Sigmoid colon (tissue), 6 donors: ENCODE measurements at regions not wholly inside any gene's neighbourhood (a gene's known extent, or its start where the extent isn't known, plus 50 kb on each side); places are given as distances from the start of the nearest gene placed in this dataset.

Experiments
- DNase-seq: peaks from one replicate; pipeline ENCODE4 v3.0.0-alpha.2; 2019
- H3K27ac ChIP-seq, 4 donors: fragments of 200-600 bp; sonication (generic); one replicate each; pipeline ENCODE4 v1.5.1; 2016 to 2019; ENCODE audit warnings: mild to moderate bottlenecking in 1 of 4
- H3K27me3 ChIP-seq, 3 donors: fragments of 200-600 bp; sonication (generic); one replicate each; pipeline ENCODE4 v1.5.1; 2019; ENCODE audit warnings: mild to moderate bottlenecking in 1 of 3
- H3K36me3 ChIP-seq, 4 donors: fragments of 200-600 bp; sonication (generic); one replicate each; pipeline ENCODE4 v1.5.1; 2016 to 2019
- H3K4me1 ChIP-seq, 4 donors: fragments of 200-600 bp; sonication (generic); one replicate each; pipeline ENCODE4 v1.5.1; 2017 to 2019
- H3K4me3 ChIP-seq, 4 donors: fragments of 200-600 bp; sonication (generic); one replicate each; pipeline ENCODE4 v1.5.1; 2017 to 2019; ENCODE audit warnings: mild to moderate bottlenecking in 2 of 4, moderate library complexity in 1 of 4
- H3K9me3 ChIP-seq, 4 donors: fragments of 200-600 bp in 3 of 4; sonication (generic) in 3 of 4; one replicate each; pipeline versions ENCODE4 v1.5.1 to v1.6.1; 2013 to 2019
- EP300 ChIP-seq, 4 donors: sonication (generic); formaldehyde crosslinking; IDR thresholded peaks; one replicate each; pipeline ENCODE4 v1.6.1; 2017; ENCODE audit warnings: antibody characterized with exemption in 4 of 4
- POLR2A ChIP-seq, 2 donors: fragments of 450-650 bp; IDR thresholded peaks; one replicate each; pipeline ENCODE4 v1.6.1; 2016; ENCODE audit warnings: antibody characterized with exemption in 2 of 2, mild to moderate bottlenecking in 2 of 2, moderate library complexity in 2 of 2
- POLR2AphosphoS5 ChIP-seq, 4 donors: sonication (generic); formaldehyde crosslinking; IDR thresholded peaks; one replicate each; pipeline ENCODE4 v1.6.1; 2017; ENCODE audit warnings: antibody characterized with exemption in 4 of 4
- WGBS, 2 donors: extraction: QIAGEN DNeasy Blood & Tissue Kit; methylation state at CpG; one replicate each; pipeline ENCODE4 v1.1.7; 2013; 5-methylcytosine and 5-hydroxymethylcytosine counted together
- intact Hi-C: fragments of 100-400 bp; cut with DNase I; formaldehyde crosslinking; loops from one replicate; pipeline ENCODE4 v1.15.1; 2023
- TF ChIP-seq, protein P1 (sequence below), 4 experiments: fragments of 450-650 bp in 3 of 4; fragments of 200-600 bp in 1 of 4; IDR thresholded peaks; one replicate each; pipeline ENCODE4 v1.5.1; 2016 to 2019; ENCODE audit warnings: antibody characterized with exemption in 4 of 4, mild to moderate bottlenecking in 3 of 4, moderate library complexity in 2 of 4
- donor health status: healthy with polysubstance abuse.
- donor health status: healthy.

DNA sequence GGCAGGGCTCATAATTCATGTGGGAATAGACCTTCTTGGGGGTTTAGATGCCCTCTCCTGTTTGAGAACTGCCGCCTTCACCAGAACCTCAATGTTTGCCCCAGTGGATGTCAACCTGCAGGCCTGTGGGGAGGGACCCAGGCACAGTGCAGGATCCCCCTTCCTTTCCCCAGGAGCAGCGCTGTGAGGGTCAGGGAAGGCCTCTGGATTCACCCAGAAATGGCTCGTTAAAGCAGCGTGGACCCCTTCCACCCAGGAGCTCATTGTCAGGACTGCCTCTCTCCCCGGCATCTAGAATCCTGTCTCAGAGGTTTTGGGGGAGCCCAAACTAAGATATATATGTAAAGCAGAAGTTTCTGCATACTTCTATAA is 188.3 kb downstream of the GADD45G start:
- Histone ChIP-seq H3K27ac (no peak overlapping the region), H3K27me3 (no peaks in the 10 kb centered on the region), H3K4me1 (no peaks in the 10 kb centered on the region), H3K36me3 (no peaks in the 10 kb centered on the region), H3K4me3 (no peak overlapping the region), H3K9me3 (no peaks in the 10 kb centered on the region)
- DNase-seq: peak; percentile 18
- WGBS, 2 donors: 75 to 94% methylated on average over 5 of the region's 5 CpGs
- intact Hi-C loops: no loop called here
- TF ChIP-seq, protein P1, sequence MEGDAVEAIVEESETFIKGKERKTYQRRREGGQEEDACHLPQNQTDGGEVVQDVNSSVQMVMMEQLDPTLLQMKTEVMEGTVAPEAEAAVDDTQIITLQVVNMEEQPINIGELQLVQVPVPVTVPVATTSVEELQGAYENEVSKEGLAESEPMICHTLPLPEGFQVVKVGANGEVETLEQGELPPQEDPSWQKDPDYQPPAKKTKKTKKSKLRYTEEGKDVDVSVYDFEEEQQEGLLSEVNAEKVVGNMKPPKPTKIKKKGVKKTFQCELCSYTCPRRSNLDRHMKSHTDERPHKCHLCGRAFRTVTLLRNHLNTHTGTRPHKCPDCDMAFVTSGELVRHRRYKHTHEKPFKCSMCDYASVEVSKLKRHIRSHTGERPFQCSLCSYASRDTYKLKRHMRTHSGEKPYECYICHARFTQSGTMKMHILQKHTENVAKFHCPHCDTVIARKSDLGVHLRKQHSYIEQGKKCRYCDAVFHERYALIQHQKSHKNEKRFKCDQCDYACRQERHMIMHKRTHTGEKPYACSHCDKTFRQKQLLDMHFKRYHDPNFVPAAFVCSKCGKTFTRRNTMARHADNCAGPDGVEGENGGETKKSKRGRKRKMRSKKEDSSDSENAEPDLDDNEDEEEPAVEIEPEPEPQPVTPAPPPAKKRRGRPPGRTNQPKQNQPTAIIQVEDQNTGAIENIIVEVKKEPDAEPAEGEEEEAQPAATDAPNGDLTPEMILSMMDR (IDR thresholded peaks at IDR 0.05): no peak
- no peak for TF ChIP-seq POLR2AphosphoS5 (IDR thresholded peaks at IDR 0.05)
- no peak for TF ChIP-seq EP300 (IDR thresholded peaks at IDR 0.05)
- no peak for TF ChIP-seq POLR2A (IDR thresholded peaks at IDR 0.05)

DNA sequence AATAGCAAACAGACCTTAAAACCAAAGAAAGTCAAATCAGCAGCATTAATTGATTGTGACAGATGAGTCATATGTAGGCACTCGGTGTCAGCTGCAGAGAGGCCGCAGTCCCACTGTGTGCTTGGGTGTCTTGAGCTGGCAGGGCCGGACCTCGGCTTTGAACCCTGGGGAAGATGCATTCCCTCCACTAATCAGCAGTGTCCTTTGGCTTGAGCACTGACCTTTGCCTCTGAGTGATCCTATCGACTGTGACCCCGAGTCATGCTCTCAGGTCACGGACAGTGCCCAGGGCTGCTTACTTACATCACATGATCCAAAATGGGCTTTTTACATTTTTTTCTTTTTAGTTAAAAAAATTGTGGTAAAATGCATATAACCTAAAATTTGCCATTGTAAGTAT is 188.7 kb downstream of the GADD45G start:
- no peaks in the 10 kb centered on the region for H3K4me1 ChIP-seq
- peak; percentile 52 for DNase-seq
- H3K36me3 ChIP-seq: no peaks in the 10 kb centered on the region
- intact Hi-C loops: no loop called here
- no peak for TF ChIP-seq POLR2AphosphoS5 (IDR thresholded peaks at IDR 0.05)
- TF ChIP-seq EP300 (IDR thresholded peaks at IDR 0.05): no peak
- TF ChIP-seq POLR2A (IDR thresholded peaks at IDR 0.05): no peak
- TF ChIP-seq, protein P1 (IDR thresholded peaks at IDR 0.05): no peak
- H3K27me3 ChIP-seq: no peaks in the 10 kb centered on the region
- H3K4me3 ChIP-seq: no peak overlapping the region
- 78 to 89% methylated on average over 7 of the region's 7 CpGs for WGBS, 2 donors
- H3K9me3 ChIP-seq: no peaks in the 10 kb centered on the region
- H3K27ac ChIP-seq: no peak overlapping the region

DNA sequence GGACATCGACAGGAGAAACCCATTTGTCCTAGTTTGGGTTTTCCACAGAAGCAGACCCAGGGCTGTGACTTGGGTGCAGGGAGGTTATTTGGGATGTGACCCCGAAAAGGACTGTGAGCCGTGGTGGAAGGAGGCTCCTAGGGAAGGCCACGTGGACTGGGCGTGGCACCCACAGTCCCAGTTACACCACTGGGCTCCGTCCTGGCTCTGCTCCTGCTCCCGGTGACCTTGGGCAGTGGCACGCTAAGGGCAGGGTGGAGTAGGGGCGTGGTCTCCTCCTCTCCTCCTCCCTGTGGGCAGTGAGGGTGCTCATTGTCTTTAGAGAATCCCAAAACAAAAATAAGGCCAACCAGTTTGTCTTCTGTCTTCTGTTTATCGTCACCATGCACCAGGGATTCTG is 190.1 kb downstream of the GADD45G start:
- Histone ChIP-seq H3K27ac (no peak overlapping the region), H3K4me3 (no peak overlapping the region), H3K36me3 (no peaks in the 10 kb centered on the region), H3K9me3 (no peaks in the 10 kb centered on the region), H3K27me3 (no peaks in the 10 kb centered on the region), H3K4me1 (no peaks in the 10 kb centered on the region)
- intact Hi-C loops: no loop called here
- WGBS, 2 donors: 35 to 80% methylated on average over 10 of the region's 10 CpGs
- TF ChIP-seq POLR2A (IDR thresholded peaks at IDR 0.05) (no peak), EP300 (IDR thresholded peaks at IDR 0.05) (no peak), POLR2AphosphoS5 (IDR thresholded peaks at IDR 0.05) (no peak)
- TF ChIP-seq, protein P1 (IDR thresholded peaks at IDR 0.05): no peak
- DNase-seq: peak; percentile 43

DNA sequence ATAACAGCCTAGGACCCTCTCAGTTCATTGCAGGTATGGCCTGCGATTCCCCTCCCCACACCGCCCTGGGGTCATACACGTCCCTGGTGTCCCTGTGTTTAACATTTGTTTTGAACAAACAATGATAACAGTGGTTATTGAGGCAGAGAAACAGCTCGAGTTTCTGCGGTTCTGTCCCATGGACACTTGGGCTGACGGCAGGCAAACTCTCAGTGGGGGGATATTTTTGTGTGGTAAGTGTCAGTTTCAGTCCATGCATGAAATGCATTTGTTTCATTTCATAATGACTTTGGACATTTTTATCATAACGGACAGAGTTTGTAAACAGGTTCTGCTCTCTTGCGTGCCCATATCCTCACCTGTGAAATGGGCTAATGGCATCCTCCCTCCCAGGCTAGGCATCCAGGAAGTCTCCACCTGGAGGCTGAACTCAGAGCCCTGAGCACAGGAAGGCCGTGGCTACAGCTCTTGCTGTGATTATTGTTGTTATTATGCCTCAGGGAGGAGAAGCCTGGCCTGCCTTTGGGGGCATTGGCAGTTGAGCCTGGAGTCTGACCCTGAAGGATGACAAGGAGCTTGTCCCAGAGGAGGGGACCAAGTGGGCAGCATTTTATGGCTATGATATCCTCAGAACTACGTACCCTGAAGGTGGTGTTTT is 190.9 kb downstream of the GADD45G start:
- no peak overlapping the region for H3K27ac ChIP-seq
- no peaks in the 10 kb centered on the region for H3K27me3 ChIP-seq
- no peaks in the 10 kb centered on the region for H3K4me1 ChIP-seq
- no peak overlapping the region for H3K4me3 ChIP-seq
- peak; percentile 27 for DNase-seq
- no peaks in the 10 kb centered on the region for H3K36me3 ChIP-seq
- intact Hi-C loops: no loop called here
- TF ChIP-seq POLR2AphosphoS5 (IDR thresholded peaks at IDR 0.05) (no peak), EP300 (IDR thresholded peaks at IDR 0.05) (no peak), POLR2A (IDR thresholded peaks at IDR 0.05) (no peak)
- TF ChIP-seq, protein P1 (IDR thresholded peaks at IDR 0.05): no peak
- H3K9me3 ChIP-seq: no peaks in the 10 kb centered on the region
- WGBS, 2 donors: 68 to 84% methylated on average over 10 of the region's 10 CpGs

DNA sequence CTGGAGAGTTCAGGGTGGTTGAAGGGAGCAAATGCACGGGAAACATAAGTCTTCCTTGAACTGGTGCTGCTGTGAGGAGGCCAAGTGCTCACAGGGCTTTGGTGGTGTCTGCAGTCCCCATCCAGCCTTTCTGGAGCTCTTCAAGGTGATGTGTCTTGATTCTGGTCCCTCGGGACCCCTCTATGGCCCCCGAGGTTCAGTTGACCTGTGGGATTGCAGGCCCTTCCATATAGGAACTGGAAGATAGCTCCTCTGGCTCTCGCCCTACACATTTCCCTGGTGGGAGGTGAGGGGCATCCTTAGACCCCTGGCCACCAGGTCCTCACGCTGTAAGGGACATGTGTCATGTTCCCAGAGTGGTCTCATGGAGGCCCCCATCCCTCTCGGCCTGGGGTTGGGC is 191.8 kb downstream of the GADD45G start:
- WGBS, 2 donors: 82 to 83% methylated on average over 6 of the region's 6 CpGs
- intact Hi-C loops: no loop called here
- Histone ChIP-seq H3K36me3 (no peaks in the 10 kb centered on the region), H3K4me1 (no peaks in the 10 kb centered on the region), H3K27me3 (no peaks in the 10 kb centered on the region), H3K9me3 (no peaks in the 10 kb centered on the region), H3K4me3 (no peak overlapping the region), H3K27ac (no peak overlapping the region)
- DNase-seq: no peak
- TF ChIP-seq EP300 (IDR thresholded peaks at IDR 0.05) (no peak), POLR2AphosphoS5 (IDR thresholded peaks at IDR 0.05) (no peak), POLR2A (IDR thresholded peaks at IDR 0.05) (no peak)
- TF ChIP-seq, protein P1 (IDR thresholded peaks at IDR 0.05): no peak
